Common myeloid progenitor, CD34-positive (primary cell): ENCODE measurements at regions not wholly inside any gene's neighbourhood (a gene's known extent, or its start where the extent isn't known, plus 50 kb on each side); places are given as distances from the start of the nearest gene placed in this dataset.

Experiments used
- CTCF ChIA-PET: fragments of 350-600 bp; sonication (Branson Sonifier 250); formaldehyde crosslinking; loops from one replicate; lab custom pipeline; 2021; ENCODE audit warnings: antibody characterized with exemption; lab: Charles Lee
- POLR2A ChIA-PET: fragments of 350-600 bp; sonication (Branson Sonifier 250); formaldehyde crosslinking; loops from one replicate; lab custom pipeline; 2021; ENCODE audit warnings: antibody characterized with exemption; lab: Charles Lee
- DNase-seq, 3 donors: peaks; one replicate each; pipeline versions ENCODE4 v3.0.0 to v3.0.0-alpha.2; 2013
- H3K27ac ChIP-seq, 2 experiments: 1 replicate in 1 of 2; 2 replicates in 1 of 2; pipeline ENCODE4 v1.7.0; 2013; ENCODE audit warnings: inconsistent platforms in 2 of 2, low read length in 2 of 2, mild to moderate bottlenecking in 2 of 2, low read depth in 1 of 2, moderate library complexity in 1 of 2; ENCODE audit not compliant: severe bottlenecking in 2 of 2, insufficient read depth in 1 of 2, poor library complexity in 1 of 2
- H3K27me3 ChIP-seq, 5 experiments: replicated peaks in 2 of 5; 1 replicate in 3 of 5; 2 replicates in 2 of 5; pipeline versions ENCODE4 v1.6.1 to v1.7.0; 2013; ENCODE audit warnings: low read length in 4 of 5, mild to moderate bottlenecking in 2 of 5, moderate library complexity in 2 of 5, inconsistent platforms in 1 of 5; ENCODE audit not compliant: insufficient read depth in 5 of 5, control insufficient read depth in 4 of 5
- H3K36me3 ChIP-seq, 4 experiments: 1 replicate in 2 of 4; 2 replicates in 2 of 4; pipeline versions ENCODE4 v1.6.1 to v1.7.0; 2013; ENCODE audit warnings: low read length in 3 of 4, control low read depth in 1 of 4, mild to moderate bottlenecking in 1 of 4; ENCODE audit not compliant: control insufficient read depth in 4 of 4, insufficient read depth in 4 of 4
- H3K4me1 ChIP-seq, 4 experiments: 1 replicate in 3 of 4; 2 replicates in 1 of 4; pipeline versions ENCODE4 v1.6.1 to v1.7.1; 2013; ENCODE audit warnings: low read length in 3 of 4, mild to moderate bottlenecking in 3 of 4, control low read depth in 1 of 4, inconsistent platforms in 1 of 4, moderate library complexity in 1 of 4; ENCODE audit not compliant: control insufficient read depth in 4 of 4, insufficient read depth in 4 of 4; ENCODE audit errors: control extremely low read depth in 1 of 4
- H3K4me3 ChIP-seq, 7 experiments: 1 replicate in 4 of 7; 2 replicates in 3 of 7; pipeline versions ENCODE4 v1.5.1 to v1.7.0; 2013; ENCODE audit warnings: mild to moderate bottlenecking in 7 of 7, low read length in 6 of 7, moderate library complexity in 6 of 7, inconsistent platforms in 2 of 7, low read depth in 2 of 7, control low read depth in 1 of 7; ENCODE audit not compliant: insufficient read depth in 4 of 7, control insufficient read depth in 1 of 7; ENCODE audit errors: extremely low read depth in 1 of 7
- H3K9me3 ChIP-seq, 5 experiments: 1 replicate in 4 of 5; 2 replicates in 1 of 5; pipeline versions ENCODE4 v1.6.1 to v1.7.1; 2013; ENCODE audit warnings: low read length in 4 of 5, mild to moderate bottlenecking in 2 of 5, inconsistent platforms in 1 of 5, low read depth in 1 of 5, moderate library complexity in 1 of 5; ENCODE audit not compliant: control insufficient read depth in 4 of 5, insufficient read depth in 2 of 5; ENCODE audit errors: control extremely low read depth in 1 of 5
- WGBS: methylation state at CpG from one replicate; pipeline ENCODE4 v1.1.5; 2013; ENCODE audit not compliant: insufficient coverage; 5-methylcytosine and 5-hydroxymethylcytosine counted together

DNA sequence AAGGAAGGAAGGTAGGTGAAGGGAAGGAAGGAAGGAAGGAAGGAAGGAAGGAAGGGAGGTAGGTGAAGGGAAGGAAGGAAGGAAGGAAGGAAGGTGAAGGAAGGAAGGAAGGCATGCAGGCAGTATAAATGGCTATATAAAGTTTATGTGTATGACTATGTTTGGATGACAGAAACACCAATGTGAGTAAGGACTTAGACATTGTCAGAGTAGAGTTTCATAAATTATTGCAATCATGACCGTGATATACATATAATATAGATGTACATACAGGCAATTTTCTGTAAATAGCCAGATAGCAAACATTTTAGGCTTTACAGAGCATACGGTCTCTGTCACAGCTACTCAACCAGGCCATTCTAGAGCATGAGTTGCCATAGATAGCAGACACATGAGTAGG is 133.8 kb upstream of the AKR1E2 start:
- CTCF ChIA-PET = no interaction called here
- WGBS = 100% methylated on average over 1 of the region's 2 CpGs

DNA sequence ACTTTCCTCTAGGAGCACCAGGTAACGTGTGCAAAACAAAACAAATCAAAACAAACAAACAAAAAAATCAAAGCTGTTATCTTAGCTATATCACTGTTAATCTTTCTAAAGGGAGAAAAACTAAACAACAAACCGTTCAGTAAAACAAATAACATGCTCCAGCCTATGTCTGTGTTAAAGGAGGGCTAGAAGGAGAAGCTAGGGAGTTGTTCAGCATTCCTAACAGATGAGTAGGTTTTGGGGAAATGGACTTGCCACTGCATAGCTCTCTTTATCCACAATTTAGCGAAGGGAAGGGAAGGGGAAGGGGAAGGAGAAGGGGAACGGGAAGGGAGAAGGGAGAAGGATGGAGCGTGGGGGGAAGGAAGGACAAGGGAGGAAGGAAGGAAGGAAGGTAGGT is 134.2 kb upstream of the AKR1E2 start:
- H3K36me3 ChIP-seq = no peaks in the 10 kb centered on the region
- H3K27ac ChIP-seq = no peak overlapping the region
- H3K4me3 ChIP-seq = no peak overlapping the region
- no peak for DNase-seq
- WGBS = 80% methylated on average over 1 of the region's 5 CpGs
- POLR2A ChIA-PET = no interaction called here
- peaks cover 0 to 9% (median 5%) of the 10 kb centered on the region in 4 experiments for H3K4me1 ChIP-seq
- CTCF ChIA-PET = no interaction called here
- no peaks in the 10 kb centered on the region for H3K9me3 ChIP-seq
- no peaks in the 10 kb centered on the region for H3K27me3 ChIP-seq

More for the DNA sequence above, 133.8 kb upstream of the AKR1E2 start:
- H3K36me3 ChIP-seq = no peaks in the 10 kb centered on the region
- no peaks in the 10 kb centered on the region for H3K9me3 ChIP-seq
- POLR2A ChIA-PET = no interaction called here
- no peak overlapping the region for H3K4me3 ChIP-seq
- no peak for DNase-seq
- H3K27me3 ChIP-seq = no peaks in the 10 kb centered on the region
- H3K27ac ChIP-seq = no peak overlapping the region
- peaks cover 0 to 9% (median 5%) of the 10 kb centered on the region in 4 experiments for H3K4me1 ChIP-seq

DNA sequence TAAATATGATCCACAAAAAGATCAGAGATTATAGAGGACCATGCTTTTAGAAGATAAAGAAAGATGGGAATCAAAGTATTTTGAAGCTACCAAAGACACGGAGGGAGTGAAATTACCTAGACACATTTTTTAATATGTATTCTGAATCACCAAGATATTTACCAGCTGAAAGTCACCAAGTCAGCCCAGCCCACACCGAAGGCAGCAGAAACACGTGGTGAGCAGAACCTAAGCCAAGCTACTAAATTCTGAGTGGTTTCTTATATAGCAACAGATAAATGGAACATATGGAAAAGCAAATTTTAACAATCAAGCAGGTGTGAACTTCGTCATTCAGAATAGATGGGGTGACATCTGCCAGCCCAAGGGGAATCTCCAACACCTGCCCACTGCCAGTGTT is 134.7 kb upstream of the AKR1E2 start:
- ChIA-PET CTCF (no interaction called here), POLR2A (no interaction called here)
- WGBS = 100% methylated on average over 1 of the region's 4 CpGs
- no peaks in the 10 kb centered on the region for H3K36me3 ChIP-seq
- DNase-seq = no peak
- no peaks in the 10 kb centered on the region for H3K27me3 ChIP-seq
- H3K9me3 ChIP-seq = no peaks in the 10 kb centered on the region
- H3K4me3 ChIP-seq = no peak overlapping the region
- H3K27ac ChIP-seq = no peak overlapping the region
- H3K4me1 ChIP-seq = peaks cover 0 to 9% (median 5%) of the 10 kb centered on the region in 4 experiments

DNA sequence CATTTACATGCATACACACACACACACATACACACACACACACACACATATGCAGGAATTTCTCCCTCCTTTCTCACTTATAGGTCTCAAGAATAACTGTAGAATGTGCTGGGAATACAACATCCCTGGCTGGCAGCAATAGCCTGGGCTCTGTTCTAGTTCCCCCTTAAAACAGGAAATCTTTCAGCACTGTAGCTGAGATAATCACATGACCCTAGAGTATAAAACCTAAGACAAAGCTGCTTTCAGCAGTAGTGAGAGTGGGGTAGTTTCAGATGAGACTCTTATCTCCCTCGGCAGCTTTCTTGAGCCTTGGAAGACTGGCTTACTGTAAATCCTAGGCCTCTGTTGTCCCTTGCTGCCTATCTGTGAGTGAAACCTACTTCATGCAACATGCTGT is 137.4 kb upstream of the AKR1E2 start:
- peak; percentile 42 to 88 (median 67) for DNase-seq
- Histone ChIP-seq H3K9me3 (no peaks in the 10 kb centered on the region), H3K36me3 (no peaks in the 10 kb centered on the region), H3K27me3 (no peaks in the 10 kb centered on the region), H3K4me3 (no peak overlapping the region), H3K4me1 (peaks cover 0 to 9% (median 5%) of the 10 kb centered on the region in 4 experiments), H3K27ac (peak overlapping the region in 1 of 2 experiments; percentile 22)
- WGBS = no CpG with 5 or more reads among the region's 1 CpG
- ChIA-PET POLR2A (no interaction called here), CTCF (no interaction called here)

DNA sequence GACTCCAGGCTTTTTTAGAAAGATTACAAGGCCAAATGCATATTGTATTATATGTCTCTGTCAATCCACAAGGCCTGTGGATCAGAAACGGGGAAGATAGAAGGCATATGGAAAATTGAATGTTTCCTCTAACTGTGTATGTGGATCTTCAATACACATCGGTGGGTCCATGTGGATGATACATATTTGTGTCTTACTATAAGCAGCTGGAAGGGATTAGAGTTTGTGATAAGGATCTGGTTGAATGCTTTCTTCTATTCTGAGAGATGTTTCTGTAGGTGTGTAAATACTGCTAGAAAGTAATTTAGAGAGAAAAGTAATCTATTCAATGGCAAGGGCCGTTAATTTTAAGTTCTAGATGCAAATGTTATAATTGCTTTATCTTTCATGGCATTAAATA is 137.8 kb upstream of the AKR1E2 start:
- CTCF ChIA-PET = no interaction called here
- 75% methylated on average over 2 of the region's 3 CpGs for WGBS
- no peak for DNase-seq
- POLR2A ChIA-PET = no interaction called here
- H3K9me3 ChIP-seq = no peaks in the 10 kb centered on the region
- H3K4me3 ChIP-seq = no peak overlapping the region
- no peaks in the 10 kb centered on the region for H3K27me3 ChIP-seq
- H3K4me1 ChIP-seq = peaks cover 0 to 9% (median 6%) of the 10 kb centered on the region in 4 experiments
- H3K36me3 ChIP-seq = no peaks in the 10 kb centered on the region
- no peak overlapping the region for H3K27ac ChIP-seq

DNA sequence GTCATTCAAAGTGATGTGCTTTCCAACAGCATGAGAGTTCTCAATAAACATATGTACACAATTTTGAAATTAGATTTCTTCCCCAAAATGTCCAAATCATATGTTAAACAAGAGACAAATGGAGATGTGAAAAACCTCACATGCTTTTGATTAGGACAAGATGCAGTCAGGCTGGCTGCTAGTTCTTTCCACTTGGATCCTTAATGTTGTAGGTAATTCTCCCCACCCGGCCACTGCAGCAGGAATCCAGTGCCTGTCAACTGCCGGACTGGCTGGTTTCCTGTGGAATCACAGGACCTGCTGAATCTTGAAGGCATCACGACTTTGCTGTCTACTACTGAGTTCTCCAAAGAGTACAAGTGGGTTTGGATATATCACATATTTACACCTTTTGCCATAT is 138.6 kb upstream of the AKR1E2 start:
- Histone ChIP-seq H3K36me3 (no peaks in the 10 kb centered on the region), H3K9me3 (no peaks in the 10 kb centered on the region), H3K27me3 (no peaks in the 10 kb centered on the region), H3K4me1 (peaks cover 0 to 10% (median 8%) of the 10 kb centered on the region in 4 experiments), H3K27ac (no peak overlapping the region), H3K4me3 (no peak overlapping the region)
- no peak for DNase-seq
- POLR2A ChIA-PET = no interaction called here
- WGBS = 100% methylated on average over 1 of the region's 3 CpGs
- CTCF ChIA-PET = no interaction called here

DNA sequence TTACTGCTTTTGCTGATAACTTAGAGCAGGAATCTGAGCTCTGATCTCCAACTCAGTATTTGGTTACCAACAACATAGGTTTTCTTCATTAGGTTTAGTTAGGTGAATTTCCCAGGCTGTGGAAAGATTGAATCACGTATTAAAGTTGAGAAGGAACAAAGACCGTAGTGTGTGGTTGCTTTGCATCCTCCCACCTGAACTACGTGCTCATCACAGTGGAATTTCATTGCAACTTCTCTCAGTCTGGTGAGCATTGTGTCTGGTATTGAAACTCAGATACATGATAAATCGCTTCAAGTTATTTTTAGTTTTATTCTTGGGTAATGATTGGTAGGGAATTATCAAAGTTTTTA is 139.4 kb upstream of the AKR1E2 start:
- Histone ChIP-seq H3K9me3 (no peaks in the 10 kb centered on the region), H3K4me3 (no peak overlapping the region), H3K36me3 (no peaks in the 10 kb centered on the region), H3K27ac (no peak overlapping the region), H3K27me3 (no peaks in the 10 kb centered on the region), H3K4me1 (peaks cover 0 to 10% (median 8%) of the 10 kb centered on the region in 4 experiments)
- no peak for DNase-seq
- ChIA-PET CTCF (interaction anchor here (0.6 kb wide), 1 partner anchor 11 kb away, joined by 3 read pairs; no protein-coding TSS in a partner anchor), POLR2A (no interaction called here)
- WGBS = 98% methylated on average over 4 of the region's 4 CpGs
